ENCODE measurements at regions not wholly inside any gene's neighbourhood (a gene's known extent, or its start where the extent isn't known, plus 50 kb on each side); places are given as distances from the start of the nearest gene placed in this dataset.
"Not testable (repeated sequence)": the region's sequence is repeated elsewhere in the genome, so short reads cannot be mapped to it uniquely, and the experiment has no call there.

- peak; percentile 35 for DNase-seq (ENCODE audit: low read depth)
Observed at GRCh38 chr5:40223884-40224402, 455.8 kb upstream of the PTGER4 start.

DNA sequence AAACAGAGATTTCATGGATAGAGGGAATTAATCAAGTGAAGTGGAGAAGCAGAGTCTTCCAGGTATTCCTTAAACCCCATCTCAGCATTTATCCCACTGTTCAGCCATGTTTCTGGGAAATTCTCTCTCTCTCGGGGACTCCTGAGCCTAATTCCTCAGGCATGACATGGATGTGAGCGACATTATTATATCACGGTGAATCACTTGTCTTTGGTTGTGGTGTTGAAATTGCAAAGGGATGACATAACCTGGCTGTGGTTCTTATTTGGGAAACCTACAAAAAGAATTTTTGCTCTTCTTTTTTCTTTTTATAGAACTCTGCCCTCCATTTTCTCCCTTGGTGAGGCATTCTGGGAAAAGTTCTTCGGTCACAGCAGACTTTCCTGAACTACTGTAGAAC, 457.9 kb upstream of the PTGER4 start:
- DNase-seq (ENCODE audit: low read depth), result no peak

DNA sequence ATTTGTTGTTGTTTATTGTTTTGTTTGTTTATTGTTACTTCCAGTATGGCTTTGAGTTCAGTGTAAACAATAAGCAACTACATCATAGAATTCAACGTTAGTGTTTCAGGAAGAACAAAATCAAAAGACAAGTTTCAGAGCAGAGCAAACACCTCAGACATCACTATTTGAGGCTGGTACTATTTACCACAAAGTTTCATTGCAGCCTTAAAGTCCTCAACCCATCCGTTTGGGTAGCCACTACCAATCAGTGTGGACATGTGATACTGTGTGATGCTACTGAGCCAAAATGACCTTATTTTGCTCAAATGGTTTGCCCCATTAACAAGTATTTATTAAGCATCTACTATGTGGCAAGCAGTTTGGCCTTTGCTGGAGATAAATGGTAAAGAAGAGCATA, 458.5 kb upstream of the PTGER4 start:
- DNase-seq (ENCODE audit: low read depth), result no peak

- DNase-seq (ENCODE audit: low read depth), result no peak
Observed at GRCh38 chr5:40220260-40220659, 459.5 kb upstream of the PTGER4 start.

DNA sequence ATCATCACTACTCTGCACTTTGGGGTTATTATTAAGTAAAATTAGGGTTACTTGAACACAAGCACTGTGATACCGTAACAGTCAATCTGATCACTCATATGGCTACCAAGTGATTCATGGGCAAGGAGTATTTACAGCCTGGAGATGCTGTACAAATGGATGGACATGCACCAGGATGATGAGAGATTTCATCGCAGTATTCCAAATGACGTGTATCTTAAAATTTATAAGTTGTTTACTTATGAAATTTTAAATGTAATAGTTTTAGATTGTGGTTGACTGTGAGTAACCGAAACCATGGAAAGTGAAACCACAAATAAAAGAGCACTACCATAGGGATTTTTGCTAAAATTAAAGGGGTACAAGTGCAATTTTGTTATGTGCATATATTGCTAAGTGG, 462.2 kb upstream of the PTGER4 start:
- no peak for DNase-seq (ENCODE audit: low read depth)

DNA sequence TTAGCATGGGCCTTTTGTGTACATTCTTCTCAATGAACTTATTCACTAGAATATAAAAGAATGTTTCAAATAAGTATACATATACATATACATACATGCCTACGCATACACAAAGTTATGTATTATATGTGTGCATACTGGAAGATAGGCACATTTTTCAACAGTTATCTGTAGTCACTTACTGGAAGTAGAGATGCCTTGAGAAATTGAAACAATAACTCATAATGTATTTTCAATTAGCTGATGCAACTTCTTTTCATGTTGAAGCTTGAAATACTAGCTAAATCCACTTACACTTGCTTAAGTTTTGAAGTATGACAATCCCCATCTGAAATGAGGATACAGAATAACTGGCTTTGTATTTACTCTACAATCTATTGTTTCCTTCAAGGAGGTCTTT, 469.0 kb upstream of the PTGER4 start:
- DNase-seq (ENCODE audit: low read depth), result no peak

DNA sequence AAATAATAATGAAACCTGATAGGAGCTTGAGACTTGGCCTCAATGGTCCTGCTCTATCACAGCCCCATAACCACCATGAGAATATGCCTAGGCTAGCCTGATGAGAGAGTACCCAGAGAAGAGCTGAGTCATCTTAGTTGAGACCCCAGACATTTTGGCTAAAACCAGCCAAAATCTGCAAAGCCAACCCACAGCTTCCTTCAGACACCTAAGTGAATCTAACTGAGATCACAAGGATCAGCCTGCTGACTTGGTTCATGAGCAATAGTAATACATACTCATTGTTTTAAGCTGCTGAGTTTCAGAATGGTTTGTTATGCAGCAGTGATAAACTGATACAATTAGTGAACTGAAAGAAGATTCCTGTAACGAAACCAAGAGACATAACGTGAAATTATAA, 473.7 kb upstream of the PTGER4 start:
- no peak for DNase-seq (ENCODE audit: low read depth)

DNA sequence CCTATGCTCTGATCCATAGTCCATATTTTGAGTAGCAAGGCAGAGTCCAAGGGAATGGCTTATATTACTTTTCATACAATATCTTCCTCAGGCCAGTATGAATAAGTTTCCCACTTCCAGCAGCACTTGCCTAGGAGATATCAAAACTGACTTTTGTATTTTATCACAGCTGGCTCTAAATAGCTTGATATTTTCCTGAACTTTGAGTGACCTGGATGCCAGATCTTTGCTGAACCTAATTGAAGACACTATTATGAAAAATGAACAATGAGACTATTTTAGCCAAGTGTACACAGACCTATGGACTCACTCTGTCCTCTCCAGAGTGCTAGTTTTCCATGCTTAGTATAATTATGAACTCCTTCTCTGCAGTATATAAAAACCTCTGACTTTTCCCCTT, 475.6 kb upstream of the PTGER4 start:
- DNase-seq (ENCODE audit: low read depth), result no peak

DNA sequence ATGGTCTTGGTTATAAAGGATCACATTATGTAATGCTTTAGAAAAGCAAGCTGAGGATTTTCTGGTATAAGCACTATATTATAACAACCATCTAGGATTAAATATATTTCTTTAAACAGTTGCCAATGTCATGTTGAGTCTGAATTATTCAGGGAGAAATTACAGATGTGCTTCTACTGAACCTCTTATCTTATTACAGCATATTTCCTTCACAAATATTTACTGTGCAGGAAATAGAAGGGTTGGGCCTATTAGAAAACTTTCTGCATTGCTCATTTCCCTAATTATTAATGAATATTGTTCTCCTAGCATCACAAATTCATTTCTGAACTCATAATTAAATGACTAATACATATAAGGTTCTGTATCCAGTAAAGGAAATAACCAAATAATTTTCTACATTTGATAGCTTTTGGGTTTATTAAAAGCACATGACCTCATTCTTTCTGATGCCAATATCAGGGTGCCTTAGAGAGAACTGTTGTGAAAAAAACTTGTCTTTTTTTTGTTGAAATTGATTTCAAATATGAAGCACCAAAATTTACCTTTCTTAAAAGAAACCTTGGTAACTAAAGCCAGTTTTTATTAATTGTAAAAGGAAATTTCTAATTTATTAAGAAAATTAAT, 476.8 kb upstream of the PTGER4 start:
- no peak for DNase-seq (ENCODE audit: low read depth)

- DNase-seq (ENCODE audit: low read depth), result no peak
Observed at GRCh38 chr5:40198736-40199135, 481.0 kb upstream of the PTGER4 start.

DNA sequence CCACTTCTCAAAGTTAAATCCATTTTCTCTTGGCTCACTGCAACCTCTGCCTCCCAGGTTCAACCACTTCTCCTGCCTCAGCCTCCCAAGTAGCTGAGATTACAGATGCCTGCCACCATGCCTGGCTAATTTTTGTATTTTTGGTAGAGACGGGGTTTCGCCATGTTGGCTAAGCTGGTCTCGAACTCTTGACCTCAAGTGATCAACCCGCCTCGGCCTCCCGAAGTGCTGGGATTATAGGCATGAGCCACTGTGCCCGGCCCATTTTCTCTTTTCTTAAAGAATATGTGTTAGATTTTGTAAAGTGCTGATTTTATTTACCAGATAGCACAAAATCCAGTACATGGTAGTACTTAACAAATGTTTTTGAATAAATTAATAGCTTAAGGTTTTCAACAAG, 484.1 kb upstream of the PTGER4 start:
- not testable (repeated sequence) for DNase-seq (ENCODE audit: low read depth)

GRCh38 chr5:40191150-40191549, 488.6 kb upstream of the PTGER4 start:
- DNase-seq (ENCODE audit: low read depth), result no peak

GRCh38 chr5:40172721-40173120, 507.0 kb upstream of the PTGER4 start:
- DNase-seq (ENCODE audit: low read depth), result no peak

DNA sequence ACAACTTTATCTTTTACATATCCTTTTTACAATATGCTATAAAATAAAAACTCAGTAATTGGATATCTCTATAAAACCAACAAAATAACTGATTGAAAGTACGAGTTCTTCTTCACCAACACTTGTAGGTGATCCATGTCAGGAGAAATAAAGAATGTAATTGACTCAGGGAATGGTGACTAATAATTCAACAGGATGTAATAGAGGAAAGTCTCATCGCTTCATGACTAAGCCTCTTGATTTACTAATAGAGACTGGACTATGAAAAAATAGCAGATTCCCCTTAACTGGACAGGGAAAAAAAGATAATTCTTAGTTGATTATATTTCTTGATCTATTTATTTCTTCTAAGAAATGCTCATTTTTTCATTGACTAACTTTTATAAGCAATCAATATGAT, 507.7 kb upstream of the PTGER4 start:
- no peak for DNase-seq (ENCODE audit: low read depth)

- no peak for DNase-seq (ENCODE audit: low read depth)
Observed at GRCh38 chr5:40167283-40167682, 512.4 kb upstream of the PTGER4 start.

- no peak for DNase-seq (ENCODE audit: low read depth)
Observed at GRCh38 chr5:40166802-40167201, 512.9 kb upstream of the PTGER4 start.

GRCh38 chr5:40165789-40166728, 513.7 kb upstream of the PTGER4 start:
- no peak for DNase-seq (ENCODE audit: low read depth)

GRCh38 chr5:40165106-40165788, 514.5 kb upstream of the PTGER4 start:
- DNase-seq (ENCODE audit: low read depth), result no peak

GRCh38 chr5:40160435-40160834, 519.3 kb upstream of the PTGER4 start:
- DNase-seq (ENCODE audit: low read depth), result no peak

- DNase-seq (ENCODE audit: low read depth), result no peak
Observed at GRCh38 chr5:40154194-40154593, 525.5 kb upstream of the PTGER4 start.

GRCh38 chr5:40150896-40151295, 528.8 kb upstream of the PTGER4 start:
- no peak for DNase-seq (ENCODE audit: low read depth)

DNA sequence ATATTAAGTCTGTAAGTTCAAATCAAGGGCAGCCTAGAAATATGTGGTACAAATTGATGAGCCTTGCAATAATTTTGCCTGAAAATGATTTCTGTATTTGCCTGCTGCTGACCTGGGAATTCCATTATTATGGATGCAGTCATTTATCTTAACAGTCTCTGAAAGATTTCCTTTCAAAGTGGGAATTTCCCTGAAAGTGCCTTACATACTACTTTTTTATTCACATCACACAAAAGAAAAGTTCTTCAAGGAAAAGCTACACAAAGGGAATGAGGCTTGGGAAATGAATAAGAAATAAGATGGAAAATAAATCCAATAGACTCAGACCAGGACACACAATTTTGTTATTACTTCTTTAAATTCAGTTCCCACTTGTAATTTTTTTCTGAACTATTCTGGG, 537.8 kb upstream of the PTGER4 start:
- DNase-seq (ENCODE audit: low read depth), result no peak

DNA sequence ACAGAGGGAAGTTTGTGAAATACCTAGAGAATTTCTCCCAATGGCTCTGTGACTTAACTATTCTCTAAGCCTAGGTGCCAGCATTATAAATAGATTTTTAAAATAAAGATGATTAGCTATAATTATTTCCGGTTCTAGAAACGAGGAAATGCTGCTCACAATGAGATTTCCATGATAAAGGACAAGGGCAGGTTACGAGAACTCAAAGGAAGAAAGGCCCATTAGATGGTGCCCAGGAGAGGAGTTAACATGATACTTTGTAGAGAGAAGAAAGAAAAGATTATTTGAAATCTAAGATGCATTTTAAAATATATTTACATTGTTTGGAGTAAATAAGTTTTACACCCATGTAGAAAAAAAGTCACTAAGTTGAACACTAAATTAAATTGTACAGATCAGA, 538.3 kb upstream of the PTGER4 start:
- DNase-seq (ENCODE audit: low read depth), result no peak

Data from activated T-cell treated with anti-CD3 and anti-CD28 coated beads for 24 hours (primary cell).